Memory B cell (primary cell): ENCODE measurements at regions not wholly inside any gene's neighbourhood (a gene's known extent, or its start where the extent isn't known, plus 50 kb on each side); places are given as distances from the start of the nearest gene placed in this dataset.

Experiments used
- ATAC-seq: fragments of 150-1000 bp; cut with Tn5 transposase; 2 replicates; pipeline ENCODE4 v1.10.0; 2021; ENCODE audit warnings: low read depth, mild to moderate bottlenecking, moderate library complexity
- DNase-seq, 2 donors: peaks; one replicate each; pipeline ENCODE4 v3.0.0; 2022; ENCODE audit warnings: low spot score in 2 of 2
- H3K27ac Mint-ChIP-seq: one replicate; pipeline ENCODE4 v1.8.0; 2022; ENCODE audit warnings: mild to moderate bottlenecking, moderate library complexity, mixed read lengths
- H3K27me3 Mint-ChIP-seq: one replicate; pipeline ENCODE4 v1.8.0; 2022; ENCODE audit warnings: mixed read lengths
- H3K36me3 Mint-ChIP-seq: one replicate; pipeline ENCODE4 v1.8.0; 2022; ENCODE audit warnings: mild to moderate bottlenecking, mixed read lengths
- H3K4me1 Mint-ChIP-seq: one replicate; pipeline ENCODE4 v1.8.0; 2022; ENCODE audit warnings: mixed read lengths
- H3K4me3 Mint-ChIP-seq: one replicate; pipeline ENCODE4 v1.8.0; 2022; ENCODE audit warnings: mild to moderate bottlenecking, moderate library complexity, mixed read lengths
- H3K9me3 Mint-ChIP-seq: one replicate; pipeline ENCODE4 v1.8.0; 2022; ENCODE audit warnings: mixed read lengths

- H3K27me3 Mint-ChIP-seq = no peaks in the 10 kb centered on the region
- peaks cover 2% of the 10 kb centered on the region for H3K4me1 Mint-ChIP-seq
- no peak overlapping the region for H3K4me3 Mint-ChIP-seq
- ATAC-seq = peak; percentile 74
- H3K27ac Mint-ChIP-seq = peak overlapping the region; percentile 38
- no peak for DNase-seq
- no peaks in the 10 kb centered on the region for H3K9me3 Mint-ChIP-seq
- no peaks in the 10 kb centered on the region for H3K36me3 Mint-ChIP-seq
Measured at GRCh38 chrX:113962343-113962742, 621.5 kb upstream of the HTR2C start.

- DNase-seq (no peak), ATAC-seq (no peak)
- Mint-ChIP-seq H3K27me3 (no peaks in the 10 kb centered on the region), H3K27ac (no peak overlapping the region), H3K36me3 (no peaks in the 10 kb centered on the region), H3K9me3 (no peaks in the 10 kb centered on the region), H3K4me1 (peaks cover 2% of the 10 kb centered on the region), H3K4me3 (no peak overlapping the region)
Measured at GRCh38 chrX:113959912-113960626, 623.8 kb upstream of the HTR2C start.

GRCh38 chrX:113956936-113957335, 627.0 kb upstream of the HTR2C start:
- H3K9me3 Mint-ChIP-seq = no peaks in the 10 kb centered on the region
- no peaks in the 10 kb centered on the region for H3K36me3 Mint-ChIP-seq
- DNase-seq = no peak
- H3K27me3 Mint-ChIP-seq = no peaks in the 10 kb centered on the region
- H3K27ac Mint-ChIP-seq = no peak overlapping the region
- no peak overlapping the region for H3K4me3 Mint-ChIP-seq
- no peaks in the 10 kb centered on the region for H3K4me1 Mint-ChIP-seq
- no peak for ATAC-seq

- no peaks in the 10 kb centered on the region for H3K27me3 Mint-ChIP-seq
- H3K9me3 Mint-ChIP-seq = peaks cover 4% of the 10 kb centered on the region
- H3K4me3 Mint-ChIP-seq = no peak overlapping the region
- no peak overlapping the region for H3K27ac Mint-ChIP-seq
- H3K36me3 Mint-ChIP-seq = no peaks in the 10 kb centered on the region
- DNase-seq (no peak), ATAC-seq (no peak)
- no peaks in the 10 kb centered on the region for H3K4me1 Mint-ChIP-seq
Measured at GRCh38 chrX:113954297-113954696, 629.6 kb upstream of the HTR2C start.

GRCh38 chrX:113950081-113950678, 633.7 kb upstream of the HTR2C start:
- Mint-ChIP-seq H3K9me3 (peaks cover 4% of the 10 kb centered on the region), H3K27ac (no peak overlapping the region), H3K36me3 (no peaks in the 10 kb centered on the region), H3K27me3 (no peaks in the 10 kb centered on the region), H3K4me1 (no peaks in the 10 kb centered on the region), H3K4me3 (no peak overlapping the region)
- DNase-seq (no peak), ATAC-seq (no peak)

- peaks cover 6% of the 10 kb centered on the region for H3K9me3 Mint-ChIP-seq
- H3K36me3 Mint-ChIP-seq = no peaks in the 10 kb centered on the region
- DNase-seq (no peak), ATAC-seq (no peak)
- no peaks in the 10 kb centered on the region for H3K4me1 Mint-ChIP-seq
- no peaks in the 10 kb centered on the region for H3K27me3 Mint-ChIP-seq
- H3K4me3 Mint-ChIP-seq = no peak overlapping the region
- H3K27ac Mint-ChIP-seq = no peak overlapping the region
Measured at GRCh38 chrX:113947548-113947947, 636.3 kb upstream of the HTR2C start.

GRCh38 chrX:113935518-113935917, 648.4 kb upstream of the HTR2C start:
- ATAC-seq (no peak), DNase-seq (no peak)
- Mint-ChIP-seq H3K9me3 (no peaks in the 10 kb centered on the region), H3K4me1 (no peaks in the 10 kb centered on the region), H3K36me3 (no peaks in the 10 kb centered on the region), H3K27me3 (no peaks in the 10 kb centered on the region), H3K27ac (no peak overlapping the region), H3K4me3 (no peak overlapping the region)

- Mint-ChIP-seq H3K9me3 (no peaks in the 10 kb centered on the region), H3K4me1 (no peaks in the 10 kb centered on the region), H3K4me3 (no peak overlapping the region), H3K27me3 (no peaks in the 10 kb centered on the region), H3K36me3 (no peaks in the 10 kb centered on the region), H3K27ac (no peak overlapping the region)
- DNase-seq (no peak), ATAC-seq (no peak)
Measured at GRCh38 chrX:113933931-113934330, 650.0 kb upstream of the HTR2C start.

GRCh38 chrX:113929004-113929403, 654.9 kb upstream of the HTR2C start:
- Mint-ChIP-seq H3K4me1 (no peaks in the 10 kb centered on the region), H3K9me3 (peaks cover 4% of the 10 kb centered on the region), H3K4me3 (no peak overlapping the region), H3K27me3 (no peaks in the 10 kb centered on the region), H3K36me3 (no peaks in the 10 kb centered on the region), H3K27ac (no peak overlapping the region)
- DNase-seq (peak in 1 of 2 donors; percentile 0), ATAC-seq (no peak)

GRCh38 chrX:113920661-113921060, 663.2 kb upstream of the HTR2C start:
- Mint-ChIP-seq H3K4me1 (peaks cover 7% of the 10 kb centered on the region), H3K9me3 (peaks cover under 1% of the 10 kb centered on the region), H3K36me3 (peaks cover under 1% of the 10 kb centered on the region), H3K27me3 (no peaks in the 10 kb centered on the region), H3K4me3 (no peak overlapping the region), H3K27ac (no peak overlapping the region)
- DNase-seq (no peak), ATAC-seq (no peak)

- no peak for DNase-seq
- Mint-ChIP-seq H3K36me3 (peaks cover 3% of the 10 kb centered on the region), H3K4me1 (peaks cover 7% of the 10 kb centered on the region), H3K9me3 (peaks cover 3% of the 10 kb centered on the region), H3K27me3 (no peaks in the 10 kb centered on the region), H3K27ac (no peak overlapping the region), H3K4me3 (no peak overlapping the region)
- ATAC-seq = no peak
Measured at GRCh38 chrX:113919387-113919786, 664.5 kb upstream of the HTR2C start.

GRCh38 chrX:113906168-113906567, 677.7 kb upstream of the HTR2C start:
- no peak overlapping the region for H3K4me3 Mint-ChIP-seq
- H3K27me3 Mint-ChIP-seq = no peaks in the 10 kb centered on the region
- no peak for ATAC-seq
- H3K9me3 Mint-ChIP-seq = no peaks in the 10 kb centered on the region
- no peak for DNase-seq
- H3K4me1 Mint-ChIP-seq = peaks cover 2% of the 10 kb centered on the region
- peak overlapping the region; percentile 29 for H3K27ac Mint-ChIP-seq
- no peaks in the 10 kb centered on the region for H3K36me3 Mint-ChIP-seq

GRCh38 chrX:113892891-113893290, 691.0 kb upstream of the HTR2C start:
- H3K9me3 Mint-ChIP-seq = peaks cover 6% of the 10 kb centered on the region
- peaks cover 2% of the 10 kb centered on the region for H3K4me1 Mint-ChIP-seq
- ATAC-seq = no peak
- no peak overlapping the region for H3K27ac Mint-ChIP-seq
- H3K4me3 Mint-ChIP-seq = no peak overlapping the region
- no peak for DNase-seq
- H3K36me3 Mint-ChIP-seq = peaks cover 2% of the 10 kb centered on the region
- H3K27me3 Mint-ChIP-seq = no peaks in the 10 kb centered on the region

- Mint-ChIP-seq H3K27ac (no peak overlapping the region), H3K4me3 (no peak overlapping the region), H3K36me3 (peaks cover 2% of the 10 kb centered on the region), H3K27me3 (no peaks in the 10 kb centered on the region), H3K9me3 (peaks cover 6% of the 10 kb centered on the region), H3K4me1 (peaks cover 2% of the 10 kb centered on the region)
- no peak for DNase-seq
- no peak for ATAC-seq
Measured at GRCh38 chrX:113892401-113892800, 691.5 kb upstream of the HTR2C start.

GRCh38 chrX:113873056-113873455, 710.8 kb upstream of the HTR2C start:
- ATAC-seq = no peak
- no peak overlapping the region for H3K4me3 Mint-ChIP-seq
- peaks cover 3% of the 10 kb centered on the region for H3K4me1 Mint-ChIP-seq
- no peaks in the 10 kb centered on the region for H3K27me3 Mint-ChIP-seq
- no peaks in the 10 kb centered on the region for H3K9me3 Mint-ChIP-seq
- DNase-seq = no peak
- H3K36me3 Mint-ChIP-seq = no peaks in the 10 kb centered on the region
- H3K27ac Mint-ChIP-seq = no peak overlapping the region
